ENCODE measurements at regions not wholly inside any gene's neighbourhood (a gene's known extent, or its start where the extent isn't known, plus 50 kb on each side); places are given as distances from the start of the nearest gene placed in this dataset.

GRCh38 chr2:2870106-2870505, 507.5 kb downstream of the EIPR1 start:
- Histone ChIP-seq H3K79me2 (ENCODE audit: insufficient read depth, low read length) (no peaks in the 10 kb centered on the region), H3K9ac (ENCODE audit: low read length) (no peak overlapping the region), H3K9me2 (ENCODE audit: insufficient read depth) (no peaks in the 10 kb centered on the region), H3K4me3 (replicated peaks in 1 of 2; ENCODE audit: low read depth in 1 of 2, low read length in 2 of 2) (no peak overlapping the region), H4K20me1 (ENCODE audit: insufficient read depth) (no peaks in the 10 kb centered on the region), H3K36me3 (ENCODE audit: control insufficient read depth in 1 of 2, insufficient read depth in 2 of 2, low read length in 2 of 2) (no peaks in the 10 kb centered on the region), H3K27me3 (ENCODE audit: insufficient read depth, low read length) (peaks cover 32% of the 10 kb centered on the region), H2AFZ (ENCODE audit: low read depth, low read length, poor library complexity, severe bottlenecking) (no peak overlapping the region), H3K4me1 (ENCODE audit: control insufficient read depth in 1 of 2, insufficient read depth in 2 of 2, low read length in 2 of 2) (no peaks in the 10 kb centered on the region), H3K4me2 (ENCODE audit: low read length) (no peak overlapping the region), H3K27ac (ENCODE audit: low read depth, low read length) (no peak overlapping the region), H3K9me3 (ENCODE audit: control insufficient read depth in 1 of 2, insufficient read depth in 1 of 2, low read depth in 1 of 2, low read length in 2 of 2) (no peaks in the 10 kb centered on the region)
- DNase-seq (ENCODE audit: low read depth, low spot score) (no peak), ATAC-seq (no peak)
- CTCF ChIA-PET = no interaction called here
- RAD21 ChIA-PET (ENCODE audit: low non-redundant PET in 1 of 2, low total read pairs in 2 of 2, uncharacterized antibody in 2 of 2, unreplicated experiment in 2 of 2) = no interaction called here
- intact Hi-C loops (cut with micrococcal nuclease) = no loop called here
- POLR2A ChIA-PET = no interaction called here
- TF ChIP-seq, protein P1, sequence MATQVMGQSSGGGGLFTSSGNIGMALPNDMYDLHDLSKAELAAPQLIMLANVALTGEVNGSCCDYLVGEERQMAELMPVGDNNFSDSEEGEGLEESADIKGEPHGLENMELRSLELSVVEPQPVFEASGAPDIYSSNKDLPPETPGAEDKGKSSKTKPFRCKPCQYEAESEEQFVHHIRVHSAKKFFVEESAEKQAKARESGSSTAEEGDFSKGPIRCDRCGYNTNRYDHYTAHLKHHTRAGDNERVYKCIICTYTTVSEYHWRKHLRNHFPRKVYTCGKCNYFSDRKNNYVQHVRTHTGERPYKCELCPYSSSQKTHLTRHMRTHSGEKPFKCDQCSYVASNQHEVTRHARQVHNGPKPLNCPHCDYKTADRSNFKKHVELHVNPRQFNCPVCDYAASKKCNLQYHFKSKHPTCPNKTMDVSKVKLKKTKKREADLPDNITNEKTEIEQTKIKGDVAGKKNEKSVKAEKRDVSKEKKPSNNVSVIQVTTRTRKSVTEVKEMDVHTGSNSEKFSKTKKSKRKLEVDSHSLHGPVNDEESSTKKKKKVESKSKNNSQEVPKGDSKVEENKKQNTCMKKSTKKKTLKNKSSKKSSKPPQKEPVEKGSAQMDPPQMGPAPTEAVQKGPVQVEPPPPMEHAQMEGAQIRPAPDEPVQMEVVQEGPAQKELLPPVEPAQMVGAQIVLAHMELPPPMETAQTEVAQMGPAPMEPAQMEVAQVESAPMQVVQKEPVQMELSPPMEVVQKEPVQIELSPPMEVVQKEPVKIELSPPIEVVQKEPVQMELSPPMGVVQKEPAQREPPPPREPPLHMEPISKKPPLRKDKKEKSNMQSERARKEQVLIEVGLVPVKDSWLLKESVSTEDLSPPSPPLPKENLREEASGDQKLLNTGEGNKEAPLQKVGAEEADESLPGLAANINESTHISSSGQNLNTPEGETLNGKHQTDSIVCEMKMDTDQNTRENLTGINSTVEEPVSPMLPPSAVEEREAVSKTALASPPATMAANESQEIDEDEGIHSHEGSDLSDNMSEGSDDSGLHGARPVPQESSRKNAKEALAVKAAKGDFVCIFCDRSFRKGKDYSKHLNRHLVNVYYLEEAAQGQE (IDR thresholded peaks at IDR 0.05; ENCODE audit: low read depth) = no peak
- TF ChIP-seq FOSL1 (IDR thresholded peaks at IDR 0.05; ENCODE audit: low read depth) = no peak
- no peak for TF ChIP-seq POLR2AphosphoS5 (IDR thresholded peaks at IDR 0.05; ENCODE audit: low read depth, low read length)
- TF ChIP-seq RAD21 (IDR thresholded peaks at IDR 0.05; ENCODE audit: low read depth) = no peak
- TF ChIP-seq ZNF274 (IDR thresholded peaks at IDR 0.05; ENCODE audit: low read depth, low read length) = no peak
- no TSS peak for BruUV-seq (replicated peaks)

GRCh38 chr2:2869553-2869952, 508.1 kb downstream of the EIPR1 start:
- Histone ChIP-seq H3K36me3 (ENCODE audit: control insufficient read depth in 1 of 2, insufficient read depth in 2 of 2, low read length in 2 of 2) (no peaks in the 10 kb centered on the region), H3K4me3 (replicated peaks in 1 of 2; ENCODE audit: low read depth in 1 of 2, low read length in 2 of 2) (no peak overlapping the region), H3K4me2 (ENCODE audit: low read length) (no peak overlapping the region), H3K9ac (ENCODE audit: low read length) (no peak overlapping the region), H3K27ac (ENCODE audit: low read depth, low read length) (no peak overlapping the region), H2AFZ (ENCODE audit: low read depth, low read length, poor library complexity, severe bottlenecking) (no peak overlapping the region), H3K9me3 (ENCODE audit: control insufficient read depth in 1 of 2, insufficient read depth in 1 of 2, low read depth in 1 of 2, low read length in 2 of 2) (no peaks in the 10 kb centered on the region), H3K4me1 (ENCODE audit: control insufficient read depth in 1 of 2, insufficient read depth in 2 of 2, low read length in 2 of 2) (no peaks in the 10 kb centered on the region), H3K27me3 (ENCODE audit: insufficient read depth, low read length) (peaks cover 32% of the 10 kb centered on the region), H3K79me2 (ENCODE audit: insufficient read depth, low read length) (no peaks in the 10 kb centered on the region), H3K9me2 (ENCODE audit: insufficient read depth) (no peaks in the 10 kb centered on the region), H4K20me1 (ENCODE audit: insufficient read depth) (no peaks in the 10 kb centered on the region)
- RAD21 ChIA-PET (ENCODE audit: low non-redundant PET in 1 of 2, low total read pairs in 2 of 2, uncharacterized antibody in 2 of 2, unreplicated experiment in 2 of 2) = no interaction called here
- ATAC-seq = no peak
- TF ChIP-seq RAD21 (IDR thresholded peaks at IDR 0.05; ENCODE audit: low read depth) = no peak
- no peak for TF ChIP-seq EZH2 (IDR thresholded peaks at IDR 0.05)
- no peak for TF ChIP-seq YY1 (IDR thresholded peaks at IDR 0.05; ENCODE audit: extremely low read depth, insufficient replicate concordance, low read depth, low read length)
- no peak for TF ChIP-seq SIN3A (IDR thresholded peaks at IDR 0.05; ENCODE audit: low read depth)
- TF ChIP-seq ELF1 (IDR thresholded peaks at IDR 0.05; ENCODE audit: borderline replicate concordance, low read depth) = no peak
- no peak for TF ChIP-seq TCF7L2 (IDR thresholded peaks at IDR 0.05; ENCODE audit: borderline replicate concordance, extremely low read depth, insufficient read depth, insufficient read length)
- no peak for TF ChIP-seq JUND (IDR thresholded peaks at IDR 0.05)
- TF ChIP-seq CBX3 (IDR thresholded peaks at IDR 0.05; ENCODE audit: low read depth) = no peak
- TF ChIP-seq, protein P2, sequence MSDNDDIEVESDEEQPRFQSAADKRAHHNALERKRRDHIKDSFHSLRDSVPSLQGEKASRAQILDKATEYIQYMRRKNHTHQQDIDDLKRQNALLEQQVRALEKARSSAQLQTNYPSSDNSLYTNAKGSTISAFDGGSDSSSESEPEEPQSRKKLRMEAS (IDR thresholded peaks at IDR 0.05) = no peak
- TF ChIP-seq ATF3 (IDR thresholded peaks at IDR 0.05) = no peak
- TF ChIP-seq ZNF274 (IDR thresholded peaks at IDR 0.05; ENCODE audit: low read depth, low read length) = no peak
- DNase-seq (ENCODE audit: low read depth, low spot score) = no peak
- POLR2A ChIA-PET = no interaction called here
- CTCF ChIA-PET = no interaction called here
- BruUV-seq (replicated peaks) = no TSS peak
- intact Hi-C loops (cut with micrococcal nuclease) = no loop called here

Data from HCT116 (cell line).